Astrocyte (in vitro differentiated cells and primary cell): ENCODE measurements at regions not wholly inside any gene's neighbourhood (a gene's known extent, or its start where the extent isn't known, plus 50 kb on each side); places are given as distances from the start of the nearest gene placed in this dataset.

ENCODE experiments used
- DNase-seq: peaks from one replicate; pipeline ENCODE4 v3.0.0-alpha.2; 2010; ENCODE audit warnings: low read depth
- FAIRE-seq: peaks from 2 replicates; lab custom pipeline; 2011; peaks lifted over from hg19 to GRCh38; lab: Jason Lieb, UNC
- H2AFZ ChIP-seq: 2 replicates; pipeline ENCODE4 v1.6.0; 2012; ENCODE audit warnings: low read depth, low read length, inconsistent platforms
- H3K27ac ChIP-seq: 2 replicates; pipeline ENCODE4 v1.5.1; 2011; ENCODE audit warnings: low read depth, low read length, inconsistent platforms
- H3K27me3 ChIP-seq: 2 replicates; pipeline ENCODE4 v1.6.0; 2011; ENCODE audit warnings: low read length, inconsistent platforms; ENCODE audit not compliant: insufficient read depth
- H3K36me3 ChIP-seq: 2 replicates; pipeline ENCODE4 v1.5.1; 2011; ENCODE audit warnings: low read length, inconsistent platforms; ENCODE audit not compliant: insufficient read depth
- H3K4me1 ChIP-seq: 2 replicates; pipeline ENCODE4 v1.5.1; 2011; ENCODE audit warnings: low read length, inconsistent platforms; ENCODE audit not compliant: insufficient read depth
- H3K4me2 ChIP-seq: 2 replicates; pipeline ENCODE4 v1.6.0; 2012; ENCODE audit warnings: low read length, inconsistent platforms
- H3K4me3 ChIP-seq: 2 replicates; pipeline ENCODE4 v1.5.1; 2011; ENCODE audit warnings: low read depth, mild to moderate bottlenecking, low read length, inconsistent platforms; ENCODE audit not compliant: insufficient read depth
- H3K79me2 ChIP-seq: 2 replicates; pipeline ENCODE4 v1.6.0; 2012; ENCODE audit warnings: mild to moderate bottlenecking, low read length, inconsistent platforms; ENCODE audit not compliant: insufficient read depth
- H3K9ac ChIP-seq: 2 replicates; pipeline ENCODE4 v1.6.0; 2012; ENCODE audit warnings: mild to moderate bottlenecking, low read length, inconsistent platforms
- H3K9me3 ChIP-seq: 2 replicates; pipeline ENCODE4 v1.5.1; 2012; ENCODE audit warnings: low read depth, mild to moderate bottlenecking, low read length, inconsistent platforms; ENCODE audit not compliant: insufficient read depth
- H4K20me1 ChIP-seq: 2 replicates; pipeline ENCODE4 v1.6.0; 2012; ENCODE audit warnings: low read length, inconsistent platforms; ENCODE audit not compliant: insufficient read depth
- H3K27ac Mint-ChIP-seq: one replicate; pipeline ENCODE4 v1.8.0; 2021; ENCODE audit warnings: mild to moderate bottlenecking, mixed read lengths; ENCODE audit not compliant: unreplicated experiment
- H3K27me3 Mint-ChIP-seq: one replicate; pipeline ENCODE4 v1.8.0; 2021; ENCODE audit warnings: low read depth, mixed read lengths; ENCODE audit not compliant: unreplicated experiment
- H3K36me3 Mint-ChIP-seq: one replicate; pipeline ENCODE4 v1.8.0; 2021; ENCODE audit warnings: low read depth, mixed read lengths; ENCODE audit not compliant: unreplicated experiment
- H3K4me1 Mint-ChIP-seq: one replicate; pipeline ENCODE4 v1.8.0; 2021; ENCODE audit warnings: low read depth, mixed read lengths; ENCODE audit not compliant: unreplicated experiment
- H3K4me3 Mint-ChIP-seq: one replicate; pipeline ENCODE4 v1.8.0; 2021; ENCODE audit warnings: mild to moderate bottlenecking, moderate library complexity, mixed read lengths; ENCODE audit not compliant: unreplicated experiment
- H3K9me3 Mint-ChIP-seq: one replicate; pipeline ENCODE4 v1.8.0; 2021; ENCODE audit warnings: mild to moderate bottlenecking, mixed read lengths; ENCODE audit not compliant: unreplicated experiment
- CTCF ChIP-seq: IDR thresholded peaks from 2 replicates; pipeline ENCODE4 v1.5.1; 2011; ENCODE audit warnings: low read depth, mild to moderate bottlenecking, inconsistent platforms, low read length, moderate library complexity; ENCODE audit not compliant: insufficient read depth
- EZH2 ChIP-seq: IDR thresholded peaks from 2 replicates; pipeline ENCODE4 v1.6.1; 2012; ENCODE audit warnings: mild to moderate bottlenecking, low read length, inconsistent platforms; ENCODE audit not compliant: insufficient read depth

- no peak overlapping the region for H3K27ac Mint-ChIP-seq
- H3K4me1 Mint-ChIP-seq, result no peaks in the 10 kb centered on the region
- H3K4me3 ChIP-seq, result no peak overlapping the region
Observed at GRCh38 chr16:13781575-13782338, 138.2 kb upstream of the ERCC4 start.

GRCh38 chr16:13791095-13791494, 128.9 kb upstream of the ERCC4 start:
- no peak for TF ChIP-seq EZH2
- no peak for TF ChIP-seq CTCF
- H3K4me2 ChIP-seq, result no peak overlapping the region

More at GRCh38 chr16:13781575-13782338, 138.2 kb upstream of the ERCC4 start:
- no peaks in the 10 kb centered on the region for H3K36me3 ChIP-seq
- FAIRE-seq (no peak), DNase-seq (no peak)
- H3K9me3 ChIP-seq, result no peaks in the 10 kb centered on the region
- H3K79me2 ChIP-seq, result no peaks in the 10 kb centered on the region
- Mint-ChIP-seq H3K27me3 (peaks cover 12% of the 10 kb centered on the region), H3K9me3 (peaks cover 5% of the 10 kb centered on the region), H3K4me3 (no peak overlapping the region), H3K36me3 (peaks cover 1% of the 10 kb centered on the region)
- no peaks in the 10 kb centered on the region for H4K20me1 ChIP-seq
- H3K4me2 ChIP-seq, result no peak overlapping the region
- H3K27me3 ChIP-seq, result no peaks in the 10 kb centered on the region
- H2AFZ ChIP-seq, result no peak overlapping the region
- no peak overlapping the region for H3K9ac ChIP-seq
- H3K4me1 ChIP-seq, result no peaks in the 10 kb centered on the region
- TF ChIP-seq EZH2 (no peak), CTCF (no peak)
- H3K27ac ChIP-seq, result no peak overlapping the region

GRCh38 chr16:13793841-13794409, 126.0 kb upstream of the ERCC4 start:
- Histone ChIP-seq H3K27me3 (no peaks in the 10 kb centered on the region), H4K20me1 (no peaks in the 10 kb centered on the region), H3K9me3 (no peaks in the 10 kb centered on the region), H2AFZ (no peak overlapping the region), H3K27ac (no peak overlapping the region), H3K36me3 (no peaks in the 10 kb centered on the region), H3K4me3 (no peak overlapping the region), H3K4me1 (no peaks in the 10 kb centered on the region), H3K4me2 (no peak overlapping the region), H3K79me2 (no peaks in the 10 kb centered on the region), H3K9ac (no peak overlapping the region)
- no peak for TF ChIP-seq EZH2
- TF ChIP-seq CTCF, result no peak
- no peak for FAIRE-seq
- DNase-seq, result no peak
- peaks cover 24% of the 10 kb centered on the region for H3K27me3 Mint-ChIP-seq
- no peaks in the 10 kb centered on the region for H3K9me3 Mint-ChIP-seq
- H3K27ac Mint-ChIP-seq, result no peak overlapping the region
- no peak overlapping the region for H3K4me3 Mint-ChIP-seq
- no peaks in the 10 kb centered on the region for H3K36me3 Mint-ChIP-seq
- H3K4me1 Mint-ChIP-seq, result no peaks in the 10 kb centered on the region

More at GRCh38 chr16:13791095-13791494, 128.9 kb upstream of the ERCC4 start:
- FAIRE-seq, result no peak
- no peak for DNase-seq
- Histone ChIP-seq H3K27ac (no peak overlapping the region), H4K20me1 (no peaks in the 10 kb centered on the region), H3K79me2 (no peaks in the 10 kb centered on the region), H2AFZ (no peak overlapping the region), H3K36me3 (no peaks in the 10 kb centered on the region), H3K4me3 (no peak overlapping the region), H3K4me1 (no peaks in the 10 kb centered on the region), H3K9ac (no peak overlapping the region), H3K27me3 (no peaks in the 10 kb centered on the region), H3K9me3 (peaks cover 2% of the 10 kb centered on the region)
- Mint-ChIP-seq H3K27me3 (peaks cover 26% of the 10 kb centered on the region), H3K4me1 (no peaks in the 10 kb centered on the region), H3K9me3 (no peaks in the 10 kb centered on the region), H3K27ac (no peak overlapping the region), H3K4me3 (no peak overlapping the region), H3K36me3 (no peaks in the 10 kb centered on the region)
